PFSK-1 (cell line): ENCODE measurements at regions not wholly inside any gene's neighbourhood (a gene's known extent, or its start where the extent isn't known, plus 50 kb on each side); places are given as distances from the start of the nearest gene placed in this dataset.

Experiments
- FOXP2 ChIP-seq: optimal IDR thresholded peaks from 2 replicates; pipeline ENCODE3; 2011; ENCODE audit warnings: borderline replicate concordance, control low read depth, inconsistent platforms; ENCODE audit not compliant: insufficient read depth; ENCODE audit errors: extremely low read length, extremely low read depth
- POLR2AphosphoS5 ChIP-seq: IDR thresholded peaks from 2 replicates; pipeline ENCODE4 v1.6.1; 2012; ENCODE audit warnings: low read depth, mild to moderate bottlenecking, control low read depth, low read length, moderate library complexity
- SIN3A ChIP-seq: IDR thresholded peaks from 2 replicates; pipeline ENCODE4 v1.6.1; 2012; ENCODE audit warnings: mild to moderate bottlenecking, low read length, moderate library complexity, borderline replicate concordance; ENCODE audit not compliant: insufficient read depth
- TAF1 ChIP-seq: IDR thresholded peaks from 2 replicates; pipeline ENCODE4 v1.6.1; 2012; ENCODE audit warnings: low read length, control low read depth, borderline replicate concordance; ENCODE audit not compliant: insufficient read depth
- TF ChIP-seq, protein P1 (sequence below), 2 experiments: IDR thresholded peaks; 2 replicates each; pipeline versions ENCODE4 v1.6.1 to v1.8.0; 2011 to 2012; ENCODE audit warnings: low read depth in 2 of 2, low read length in 2 of 2, control low read depth in 1 of 2, inconsistent platforms in 1 of 2, mild to moderate bottlenecking in 1 of 2, moderate library complexity in 1 of 2; ENCODE audit not compliant: insufficient read depth in 1 of 2

DNA sequence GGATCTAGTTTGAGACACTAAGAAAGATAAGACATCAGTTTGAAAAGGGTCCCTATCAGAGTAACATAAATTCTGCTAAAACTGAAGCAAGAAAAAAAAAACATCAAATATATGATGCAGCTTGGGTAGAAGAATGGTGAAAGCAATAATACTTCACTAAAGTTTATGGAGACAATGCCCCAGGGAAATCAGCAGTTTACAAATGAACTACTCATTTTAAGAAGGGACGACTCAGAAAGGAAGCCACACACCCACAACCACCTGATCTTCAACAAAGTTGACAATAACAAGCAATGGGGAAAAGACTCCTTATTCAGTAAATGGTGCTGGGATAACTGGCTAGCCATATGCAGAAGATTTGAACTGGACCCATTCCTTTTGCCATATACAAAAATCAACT, 143.5 kb downstream of the TPBG start:
- TF ChIP-seq, protein P1, sequence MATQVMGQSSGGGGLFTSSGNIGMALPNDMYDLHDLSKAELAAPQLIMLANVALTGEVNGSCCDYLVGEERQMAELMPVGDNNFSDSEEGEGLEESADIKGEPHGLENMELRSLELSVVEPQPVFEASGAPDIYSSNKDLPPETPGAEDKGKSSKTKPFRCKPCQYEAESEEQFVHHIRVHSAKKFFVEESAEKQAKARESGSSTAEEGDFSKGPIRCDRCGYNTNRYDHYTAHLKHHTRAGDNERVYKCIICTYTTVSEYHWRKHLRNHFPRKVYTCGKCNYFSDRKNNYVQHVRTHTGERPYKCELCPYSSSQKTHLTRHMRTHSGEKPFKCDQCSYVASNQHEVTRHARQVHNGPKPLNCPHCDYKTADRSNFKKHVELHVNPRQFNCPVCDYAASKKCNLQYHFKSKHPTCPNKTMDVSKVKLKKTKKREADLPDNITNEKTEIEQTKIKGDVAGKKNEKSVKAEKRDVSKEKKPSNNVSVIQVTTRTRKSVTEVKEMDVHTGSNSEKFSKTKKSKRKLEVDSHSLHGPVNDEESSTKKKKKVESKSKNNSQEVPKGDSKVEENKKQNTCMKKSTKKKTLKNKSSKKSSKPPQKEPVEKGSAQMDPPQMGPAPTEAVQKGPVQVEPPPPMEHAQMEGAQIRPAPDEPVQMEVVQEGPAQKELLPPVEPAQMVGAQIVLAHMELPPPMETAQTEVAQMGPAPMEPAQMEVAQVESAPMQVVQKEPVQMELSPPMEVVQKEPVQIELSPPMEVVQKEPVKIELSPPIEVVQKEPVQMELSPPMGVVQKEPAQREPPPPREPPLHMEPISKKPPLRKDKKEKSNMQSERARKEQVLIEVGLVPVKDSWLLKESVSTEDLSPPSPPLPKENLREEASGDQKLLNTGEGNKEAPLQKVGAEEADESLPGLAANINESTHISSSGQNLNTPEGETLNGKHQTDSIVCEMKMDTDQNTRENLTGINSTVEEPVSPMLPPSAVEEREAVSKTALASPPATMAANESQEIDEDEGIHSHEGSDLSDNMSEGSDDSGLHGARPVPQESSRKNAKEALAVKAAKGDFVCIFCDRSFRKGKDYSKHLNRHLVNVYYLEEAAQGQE (IDR thresholded peaks at IDR 0.05; ENCODE audit: insufficient read depth in 1 of 2, low read depth in 2 of 2, low read length in 2 of 2), result no peak
- no peak for TF ChIP-seq FOXP2
- TF ChIP-seq SIN3A, result peak; percentile 65; the same call in 1 of the 2 replicates
- TF ChIP-seq POLR2AphosphoS5, result no peak

DNA sequence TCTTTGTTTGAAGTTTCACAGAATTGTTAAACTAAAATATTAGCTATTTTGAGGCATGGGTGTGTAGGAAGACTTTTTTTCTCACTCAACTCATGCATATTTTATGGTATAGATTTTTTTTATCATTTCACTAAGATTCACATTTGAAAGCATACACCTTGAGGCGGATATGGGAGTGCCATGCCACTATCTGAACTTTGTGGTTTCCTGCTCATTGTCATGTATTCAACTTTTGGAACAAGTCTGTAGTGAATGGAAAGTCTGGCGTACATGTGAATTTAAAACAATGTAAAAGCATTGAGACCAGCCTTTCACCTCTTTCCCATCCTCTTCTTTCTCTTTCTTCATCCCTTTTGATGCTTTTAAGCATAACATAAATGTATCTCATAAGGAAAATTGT, 147.9 kb downstream of the TPBG start:
- no peak for TF ChIP-seq FOXP2

DNA sequence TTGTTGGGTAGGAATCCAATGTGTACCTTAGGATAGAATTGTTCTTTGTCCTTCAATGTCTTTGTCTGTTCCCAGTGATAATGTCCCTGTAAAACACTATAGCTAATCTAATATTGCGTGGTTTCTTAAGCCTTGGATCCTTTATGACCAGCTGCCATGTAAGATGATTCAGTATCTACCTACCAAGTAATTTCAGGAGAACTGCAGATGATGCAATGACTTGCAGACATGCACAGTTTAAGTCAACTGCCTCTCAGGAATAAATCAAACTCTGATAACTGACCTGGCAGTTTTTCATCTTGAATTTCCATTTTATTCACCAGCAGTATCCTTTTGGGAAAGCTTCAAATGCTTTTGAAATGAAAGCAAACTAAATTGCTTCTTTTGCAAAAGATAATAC, 157.8 kb downstream of the TPBG start:
- TF ChIP-seq POLR2AphosphoS5, result no peak
- TF ChIP-seq TAF1, result no peak
- TF ChIP-seq, protein P1 (IDR thresholded peaks at IDR 0.05; ENCODE audit: insufficient read depth in 1 of 2, low read depth in 2 of 2, low read length in 2 of 2), result no peak
- no peak for TF ChIP-seq SIN3A
- no peak for TF ChIP-seq FOXP2

DNA sequence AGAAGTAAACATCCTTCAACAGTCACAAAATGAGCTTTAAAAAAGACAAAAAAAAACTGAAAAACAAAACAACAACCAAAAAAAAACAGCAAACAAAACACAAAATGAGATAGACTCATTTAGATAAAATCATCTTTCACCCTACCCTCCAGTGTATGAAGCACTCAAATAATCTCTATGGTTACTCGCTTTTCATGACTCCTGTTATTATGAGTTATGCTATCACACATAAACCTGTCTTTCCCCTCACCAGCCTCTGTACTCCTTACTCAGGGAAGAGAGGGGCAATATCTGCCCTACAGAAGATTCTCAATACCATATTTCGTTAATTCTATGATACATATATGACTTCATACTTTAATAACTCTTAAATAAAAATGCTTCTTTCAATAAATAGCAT, 158.2 kb downstream of the TPBG start:
- TF ChIP-seq TAF1 (no peak), POLR2AphosphoS5 (no peak), SIN3A (no peak)
- TF ChIP-seq, protein P1 (IDR thresholded peaks at IDR 0.05; ENCODE audit: insufficient read depth in 1 of 2, low read depth in 2 of 2, low read length in 2 of 2), result no peak

DNA sequence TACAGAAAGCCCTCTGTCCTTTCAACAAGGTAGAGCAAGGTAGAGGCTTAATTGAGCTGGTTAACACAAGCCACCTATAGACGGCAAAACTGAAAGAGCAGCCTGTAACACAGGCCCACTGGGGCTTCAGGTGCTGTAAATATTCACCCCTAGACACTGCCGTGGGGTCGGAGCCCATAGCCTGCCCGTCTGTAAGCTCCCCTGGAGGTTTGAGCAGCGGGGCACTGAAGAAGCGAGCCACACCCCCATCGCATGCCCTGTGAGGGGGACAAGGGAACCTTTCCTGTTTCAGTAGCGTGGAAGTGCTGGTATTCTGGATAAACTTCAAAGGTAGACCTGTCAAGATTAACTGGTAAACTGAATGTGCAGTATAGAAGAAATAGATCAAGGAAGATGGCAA, 160.4 kb downstream of the TPBG start:
- TF ChIP-seq, protein P1 (IDR thresholded peaks at IDR 0.05; ENCODE audit: insufficient read depth in 1 of 2, low read depth in 2 of 2, low read length in 2 of 2), result no peak
- TF ChIP-seq SIN3A (no peak), FOXP2 (no peak), POLR2AphosphoS5 (no peak), TAF1 (no peak)
